ENCODE measurements at regions not wholly inside any gene's neighbourhood (a gene's known extent, or its start where the extent isn't known, plus 50 kb on each side); places are given as distances from the start of the nearest gene placed in this dataset.

- H3K79me2 ChIP-seq (ENCODE audit: low read length): no peaks in the 10 kb centered on the region
- H3K27me3 ChIP-seq (ENCODE audit: low read depth, low read length): no peaks in the 10 kb centered on the region
- no peak overlapping the region for H3K27ac ChIP-seq (ENCODE audit: low read length)
- no peak for TF ChIP-seq EZH2phosphoT487 (IDR thresholded peaks at IDR 0.05; ENCODE audit: low read depth)
- TF ChIP-seq, protein P1, sequence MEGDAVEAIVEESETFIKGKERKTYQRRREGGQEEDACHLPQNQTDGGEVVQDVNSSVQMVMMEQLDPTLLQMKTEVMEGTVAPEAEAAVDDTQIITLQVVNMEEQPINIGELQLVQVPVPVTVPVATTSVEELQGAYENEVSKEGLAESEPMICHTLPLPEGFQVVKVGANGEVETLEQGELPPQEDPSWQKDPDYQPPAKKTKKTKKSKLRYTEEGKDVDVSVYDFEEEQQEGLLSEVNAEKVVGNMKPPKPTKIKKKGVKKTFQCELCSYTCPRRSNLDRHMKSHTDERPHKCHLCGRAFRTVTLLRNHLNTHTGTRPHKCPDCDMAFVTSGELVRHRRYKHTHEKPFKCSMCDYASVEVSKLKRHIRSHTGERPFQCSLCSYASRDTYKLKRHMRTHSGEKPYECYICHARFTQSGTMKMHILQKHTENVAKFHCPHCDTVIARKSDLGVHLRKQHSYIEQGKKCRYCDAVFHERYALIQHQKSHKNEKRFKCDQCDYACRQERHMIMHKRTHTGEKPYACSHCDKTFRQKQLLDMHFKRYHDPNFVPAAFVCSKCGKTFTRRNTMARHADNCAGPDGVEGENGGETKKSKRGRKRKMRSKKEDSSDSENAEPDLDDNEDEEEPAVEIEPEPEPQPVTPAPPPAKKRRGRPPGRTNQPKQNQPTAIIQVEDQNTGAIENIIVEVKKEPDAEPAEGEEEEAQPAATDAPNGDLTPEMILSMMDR (IDR thresholded peaks at IDR 0.05; ENCODE audit: low read depth, low read length): no peak
- no peaks in the 10 kb centered on the region for H3K9me3 ChIP-seq (ENCODE audit: insufficient read depth, low read length)
- H3K4me3 ChIP-seq (ENCODE audit: low read length): no peak overlapping the region
- H3K4me2 ChIP-seq (ENCODE audit: low read length): no peak overlapping the region
- H3K4me1 ChIP-seq (ENCODE audit: low read length): no peaks in the 10 kb centered on the region
- H3K9ac ChIP-seq (ENCODE audit: low read length): no peak overlapping the region
- H4K20me1 ChIP-seq (ENCODE audit: insufficient read depth, low read length): no peaks in the 10 kb centered on the region
- H2AFZ ChIP-seq (ENCODE audit: low read depth, low read length): no peak overlapping the region
- no peaks in the 10 kb centered on the region for H3K36me3 ChIP-seq (replicated peaks; ENCODE audit: low read depth, low read length)
Measured at GRCh38 chr7:118298771-118299170, 74.3 kb downstream of the ANKRD7 start.

- Histone ChIP-seq H3K27me3 (ENCODE audit: low read depth, low read length) (no peaks in the 10 kb centered on the region), H3K4me2 (ENCODE audit: low read length) (no peak overlapping the region), H3K9ac (ENCODE audit: low read length) (no peak overlapping the region), H3K27ac (ENCODE audit: low read length) (no peak overlapping the region), H3K9me3 (ENCODE audit: insufficient read depth, low read length) (no peaks in the 10 kb centered on the region), H3K36me3 (replicated peaks; ENCODE audit: low read depth, low read length) (no peaks in the 10 kb centered on the region), H3K79me2 (ENCODE audit: low read length) (no peaks in the 10 kb centered on the region), H3K4me1 (ENCODE audit: low read length) (no peaks in the 10 kb centered on the region), H2AFZ (ENCODE audit: low read depth, low read length) (no peak overlapping the region), H3K4me3 (ENCODE audit: low read length) (no peak overlapping the region), H4K20me1 (ENCODE audit: insufficient read depth, low read length) (no peaks in the 10 kb centered on the region)
- TF ChIP-seq EZH2phosphoT487 (IDR thresholded peaks at IDR 0.05; ENCODE audit: low read depth): no peak
- TF ChIP-seq, protein P1 (IDR thresholded peaks at IDR 0.05; ENCODE audit: low read depth, low read length): no peak
Measured at GRCh38 chr7:118300177-118300576, 75.7 kb downstream of the ANKRD7 start.

GRCh38 chr7:118304100-118304499 lies 79.6 kb downstream of the ANKRD7 start:
- no peak for TF ChIP-seq EZH2phosphoT487 (IDR thresholded peaks at IDR 0.05; ENCODE audit: low read depth)
- TF ChIP-seq, protein P1 (IDR thresholded peaks at IDR 0.05; ENCODE audit: low read depth, low read length): no peak
- H3K36me3 ChIP-seq (replicated peaks; ENCODE audit: low read depth, low read length): no peaks in the 10 kb centered on the region
- no peaks in the 10 kb centered on the region for H4K20me1 ChIP-seq (ENCODE audit: insufficient read depth, low read length)
- H3K4me2 ChIP-seq (ENCODE audit: low read length): no peak overlapping the region
- H3K27ac ChIP-seq (ENCODE audit: low read length): no peak overlapping the region
- H3K27me3 ChIP-seq (ENCODE audit: low read depth, low read length): no peaks in the 10 kb centered on the region
- H3K4me1 ChIP-seq (ENCODE audit: low read length): no peaks in the 10 kb centered on the region
- no peak overlapping the region for H2AFZ ChIP-seq (ENCODE audit: low read depth, low read length)
- H3K79me2 ChIP-seq (ENCODE audit: low read length): no peaks in the 10 kb centered on the region
- H3K9ac ChIP-seq (ENCODE audit: low read length): no peak overlapping the region
- no peaks in the 10 kb centered on the region for H3K9me3 ChIP-seq (ENCODE audit: insufficient read depth, low read length)
- H3K4me3 ChIP-seq (ENCODE audit: low read length): no peak overlapping the region

DNA sequence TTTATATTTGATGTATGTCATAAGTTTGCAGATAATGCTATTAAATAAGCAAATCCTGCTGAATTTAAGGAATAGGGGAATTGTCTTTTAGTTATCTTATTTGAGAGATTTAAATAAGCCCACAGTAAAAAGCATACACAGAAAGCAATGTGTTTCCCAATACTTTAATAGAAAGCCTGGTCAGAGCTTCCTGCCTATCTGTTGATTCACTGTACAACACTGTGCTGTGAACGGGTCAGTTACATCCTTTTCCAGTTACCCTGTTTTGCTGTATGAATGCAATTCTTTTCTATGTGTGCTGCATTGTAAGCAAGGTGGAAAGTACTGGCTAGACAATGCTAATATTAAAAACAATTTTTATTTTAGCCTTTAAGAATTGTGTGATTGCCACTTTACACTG lies 81.2 kb downstream of the ANKRD7 start:
- H3K9me3 ChIP-seq (ENCODE audit: insufficient read depth, low read length): no peaks in the 10 kb centered on the region
- H4K20me1 ChIP-seq (ENCODE audit: insufficient read depth, low read length): no peaks in the 10 kb centered on the region
- TF ChIP-seq, protein P1 (IDR thresholded peaks at IDR 0.05; ENCODE audit: low read depth, low read length): no peak
- no peak for TF ChIP-seq EZH2phosphoT487 (IDR thresholded peaks at IDR 0.05; ENCODE audit: low read depth)
- no peak overlapping the region for H3K4me3 ChIP-seq (ENCODE audit: low read length)
- no peak overlapping the region for H3K27ac ChIP-seq (ENCODE audit: low read length)
- no peak overlapping the region for H3K4me2 ChIP-seq (ENCODE audit: low read length)
- no peaks in the 10 kb centered on the region for H3K4me1 ChIP-seq (ENCODE audit: low read length)
- no peaks in the 10 kb centered on the region for H3K27me3 ChIP-seq (ENCODE audit: low read depth, low read length)
- no peaks in the 10 kb centered on the region for H3K79me2 ChIP-seq (ENCODE audit: low read length)
- H3K36me3 ChIP-seq (replicated peaks; ENCODE audit: low read depth, low read length): no peaks in the 10 kb centered on the region
- H2AFZ ChIP-seq (ENCODE audit: low read depth, low read length): no peak overlapping the region
- no peak overlapping the region for H3K9ac ChIP-seq (ENCODE audit: low read length)

Data from OCI-LY3 (cell line).